Endodermal cell (in vitro differentiated cells): ENCODE measurements at regions not wholly inside any gene's neighbourhood (a gene's known extent, or its start where the extent isn't known, plus 50 kb on each side); places are given as distances from the start of the nearest gene placed in this dataset.

Experiments
- DNase-seq: peaks from one replicate; pipeline ENCODE4 v3.0.0-alpha.2; 2017
- H3K27ac ChIP-seq: 2 replicates; pipeline ENCODE4 v1.5.1; 2013; ENCODE audit warnings: mild to moderate bottlenecking, low read depth, low read length, moderate library complexity
- H3K27me3 ChIP-seq: 2 replicates; pipeline ENCODE4 v1.6.1; 2013; ENCODE audit warnings: mild to moderate bottlenecking, low read length, moderate library complexity; ENCODE audit not compliant: insufficient read depth, control insufficient read depth, poor library complexity, severe bottlenecking
- H3K36me3 ChIP-seq: 2 replicates; pipeline ENCODE4 v1.7.0; 2013; ENCODE audit warnings: mild to moderate bottlenecking, low read length, moderate library complexity; ENCODE audit not compliant: control insufficient read depth, insufficient read depth
- H3K4me1 ChIP-seq: one replicate; pipeline ENCODE4 v1.7.0; 2013; ENCODE audit warnings: low read length; ENCODE audit not compliant: control insufficient read depth, insufficient read depth
- H3K4me3 ChIP-seq: 2 replicates; pipeline ENCODE4 v1.5.1; 2013; ENCODE audit warnings: mild to moderate bottlenecking, low read length, moderate library complexity
- H3K9ac ChIP-seq: 2 replicates; pipeline ENCODE4 v1.6.1; 2013; ENCODE audit warnings: mild to moderate bottlenecking, low read length, moderate library complexity; ENCODE audit not compliant: poor library complexity, severe bottlenecking; ENCODE audit errors: extremely low read depth
- H3K9me3 ChIP-seq: 2 replicates; pipeline ENCODE4 v1.6.1; 2013; ENCODE audit warnings: mild to moderate bottlenecking, low read length, moderate library complexity; ENCODE audit not compliant: control insufficient read depth
- H3K27ac Mint-ChIP-seq: 2 replicates; pipeline ENCODE4 v1.8.0; 2020; ENCODE audit warnings: mixed read lengths
- H3K27me3 Mint-ChIP-seq: 2 replicates; pipeline ENCODE4 v1.8.0; 2021; ENCODE audit warnings: mild to moderate bottlenecking, mixed read lengths; ENCODE audit not compliant: insufficient read depth
- H3K36me3 Mint-ChIP-seq: 2 replicates; pipeline ENCODE4 v1.8.0; 2020; ENCODE audit warnings: low read depth, mixed read lengths
- H3K4me1 Mint-ChIP-seq: 2 replicates; pipeline ENCODE4 v1.8.0; 2020; ENCODE audit warnings: mixed read lengths
- H3K4me3 Mint-ChIP-seq: 2 replicates; pipeline ENCODE4 v1.8.0; 2020; ENCODE audit warnings: mild to moderate bottlenecking, moderate library complexity, mixed read lengths
- H3K9me3 Mint-ChIP-seq: 2 replicates; pipeline ENCODE4 v1.8.0; 2020; ENCODE audit warnings: mild to moderate bottlenecking, mixed read lengths
- CTCF ChIP-seq: fragments of 200-600 bp; sonication (generic); conservative IDR thresholded peaks from 2 replicates; pipeline ENCODE4 v1.5.0; 2021; ENCODE audit warnings: antibody characterized with exemption, mild to moderate bottlenecking
- whole genome bisulfite sequencing, 2 experiments: methylation state at CpG; one replicate each; pipeline versions ENCODE4 v1.1.5 to v1.1.7; 2013; ENCODE audit warnings: missing lambda C conversion rate in 2 of 2, mixed read lengths in 1 of 2; ENCODE audit not compliant: insufficient coverage in 1 of 2, insufficient read length in 1 of 2; 5-methylcytosine and 5-hydroxymethylcytosine counted together

GRCh38 chr22:44600207-44600785 lies 101.7 kb upstream of the PRR5 start:
- no peak overlapping the region for H3K27ac Mint-ChIP-seq
- Histone ChIP-seq H3K4me3 (no peak overlapping the region), H3K9me3 (no peaks in the 10 kb centered on the region), H3K27ac (no peak overlapping the region), H3K27me3 (no peaks in the 10 kb centered on the region), H3K36me3 (no peaks in the 10 kb centered on the region), H3K9ac (no peak overlapping the region), H3K4me1 (no peaks in the 10 kb centered on the region)
- 91 to 96% methylated on average over 9 to 13 of the region's 13 CpGs for WGBS, 2 experiments
- H3K4me1 Mint-ChIP-seq: peaks cover 18% of the 10 kb centered on the region
- no peak for DNase-seq
- no peak overlapping the region for H3K4me3 Mint-ChIP-seq
- H3K36me3 Mint-ChIP-seq: no peaks in the 10 kb centered on the region
- no peak for TF ChIP-seq CTCF
- no peaks in the 10 kb centered on the region for H3K9me3 Mint-ChIP-seq
- no peaks in the 10 kb centered on the region for H3K27me3 Mint-ChIP-seq

GRCh38 chr22:44599500-44600140 lies 101.6 kb upstream of the RTL6 start:
- Mint-ChIP-seq H3K4me1 (peaks cover 15% of the 10 kb centered on the region), H3K36me3 (no peaks in the 10 kb centered on the region), H3K27ac (no peak overlapping the region), H3K9me3 (no peaks in the 10 kb centered on the region), H3K4me3 (no peak overlapping the region), H3K27me3 (no peaks in the 10 kb centered on the region)
- no peak overlapping the region for H3K4me3 ChIP-seq
- H3K4me1 ChIP-seq: no peaks in the 10 kb centered on the region
- no peak for DNase-seq
- H3K9ac ChIP-seq: no peak overlapping the region
- no peaks in the 10 kb centered on the region for H3K36me3 ChIP-seq
- no peak for TF ChIP-seq CTCF
- no peak overlapping the region for H3K27ac ChIP-seq
- WGBS, 2 experiments: 86 to 87% methylated on average over 9 to 11 of the region's 11 CpGs
- no peaks in the 10 kb centered on the region for H3K9me3 ChIP-seq
- no peaks in the 10 kb centered on the region for H3K27me3 ChIP-seq

GRCh38 chr22:44599084-44599483 lies 101.1 kb upstream of the RTL6 start:
- H3K9me3 ChIP-seq: no peaks in the 10 kb centered on the region
- H3K4me3 Mint-ChIP-seq: no peak overlapping the region
- WGBS, 2 experiments: 86 to 92% methylated on average over 4 to 9 of the region's 9 CpGs

More at GRCh38 chr22:44599084-44599483, 101.1 kb upstream of the RTL6 start:
- Mint-ChIP-seq H3K27me3 (no peaks in the 10 kb centered on the region), H3K36me3 (no peaks in the 10 kb centered on the region), H3K9me3 (no peaks in the 10 kb centered on the region), H3K4me1 (peaks cover 12% of the 10 kb centered on the region), H3K27ac (no peak overlapping the region)
- no peak for TF ChIP-seq CTCF
- no peaks in the 10 kb centered on the region for H3K4me1 ChIP-seq
- no peak overlapping the region for H3K4me3 ChIP-seq
- H3K36me3 ChIP-seq: no peaks in the 10 kb centered on the region
- H3K27ac ChIP-seq: no peak overlapping the region
- no peak overlapping the region for H3K9ac ChIP-seq
- DNase-seq: no peak
- H3K27me3 ChIP-seq: no peaks in the 10 kb centered on the region
